ENCODE measurements at regions not wholly inside any gene's neighbourhood (a gene's known extent, or its start where the extent isn't known, plus 50 kb on each side); places are given as distances from the start of the nearest gene placed in this dataset.

DNA sequence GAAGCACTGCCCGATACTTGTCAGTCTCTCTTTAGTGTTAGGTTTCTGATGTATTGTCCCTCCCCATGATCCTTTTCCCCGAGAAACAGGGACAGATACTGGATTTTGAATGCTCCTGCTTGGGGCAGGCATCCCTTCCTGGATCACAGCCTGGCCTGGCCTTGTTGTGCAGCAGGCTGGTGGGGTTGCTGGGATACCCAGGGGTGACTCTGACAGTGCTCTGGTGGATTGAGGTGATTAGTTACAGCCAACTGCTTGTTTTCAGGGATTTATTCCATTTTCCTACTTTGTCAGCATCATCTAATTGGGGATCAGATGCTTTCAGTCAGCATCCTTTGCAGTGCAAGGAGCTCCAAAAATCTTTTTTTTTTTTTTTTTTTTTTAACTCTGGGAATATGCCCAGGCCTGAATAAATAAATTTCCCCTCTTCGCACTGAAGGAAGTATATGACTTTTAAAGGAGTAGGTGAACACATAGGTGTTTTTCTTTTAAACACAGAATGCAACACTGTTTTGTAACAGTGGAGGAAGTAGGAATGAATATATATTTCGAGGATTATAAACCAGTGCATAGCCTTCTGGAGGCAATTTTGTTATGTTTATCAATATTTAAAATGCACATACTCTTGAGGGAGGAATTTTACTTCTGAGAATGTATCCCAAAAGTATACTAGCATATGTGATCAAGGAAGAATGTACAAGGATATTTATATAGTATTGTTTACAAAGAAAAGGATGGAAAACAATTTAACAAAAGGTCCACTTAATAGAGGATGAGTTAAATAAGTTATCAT is 127.3 kb upstream of the ELL2 start:
- Mint-ChIP-seq H3K36me3 (no peaks in the 10 kb centered on the region), H3K27ac (no peak overlapping the region), H3K27me3 (ENCODE audit: low read depth) (no peaks in the 10 kb centered on the region), H3K9me3 (no peaks in the 10 kb centered on the region), H3K4me3 (no peak overlapping the region), H3K4me1 (peaks cover 46% of the 10 kb centered on the region)
- CTCF ChIA-PET: no interaction called here
- ATAC-seq (peak; percentile 11; the same call in 1 of the 2 replicates), DNase-seq (ENCODE audit: low spot score) (no peak)
- no peak for TF ChIP-seq CTCF (IDR thresholded peaks at IDR 0.05)
- TF ChIP-seq, protein P1, sequence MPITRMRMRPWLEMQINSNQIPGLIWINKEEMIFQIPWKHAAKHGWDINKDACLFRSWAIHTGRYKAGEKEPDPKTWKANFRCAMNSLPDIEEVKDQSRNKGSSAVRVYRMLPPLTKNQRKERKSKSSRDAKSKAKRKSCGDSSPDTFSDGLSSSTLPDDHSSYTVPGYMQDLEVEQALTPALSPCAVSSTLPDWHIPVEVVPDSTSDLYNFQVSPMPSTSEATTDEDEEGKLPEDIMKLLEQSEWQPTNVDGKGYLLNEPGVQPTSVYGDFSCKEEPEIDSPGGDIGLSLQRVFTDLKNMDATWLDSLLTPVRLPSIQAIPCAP (CRISPR knock-in tag; IDR thresholded peaks at IDR 0.05): no peak
- no peak for TF ChIP-seq MXD4 (CRISPR knock-in tag; IDR thresholded peaks at IDR 0.05; ENCODE audit: borderline replicate concordance)
- TF ChIP-seq NR3C1 (CRISPR knock-in tag; conservative IDR thresholded peaks at IDR 0.05; ENCODE audit: low read depth): no peak
- no peak for TF ChIP-seq SP1 (CRISPR knock-in tag; conservative IDR thresholded peaks at IDR 0.05)
- TF ChIP-seq, protein P2, sequence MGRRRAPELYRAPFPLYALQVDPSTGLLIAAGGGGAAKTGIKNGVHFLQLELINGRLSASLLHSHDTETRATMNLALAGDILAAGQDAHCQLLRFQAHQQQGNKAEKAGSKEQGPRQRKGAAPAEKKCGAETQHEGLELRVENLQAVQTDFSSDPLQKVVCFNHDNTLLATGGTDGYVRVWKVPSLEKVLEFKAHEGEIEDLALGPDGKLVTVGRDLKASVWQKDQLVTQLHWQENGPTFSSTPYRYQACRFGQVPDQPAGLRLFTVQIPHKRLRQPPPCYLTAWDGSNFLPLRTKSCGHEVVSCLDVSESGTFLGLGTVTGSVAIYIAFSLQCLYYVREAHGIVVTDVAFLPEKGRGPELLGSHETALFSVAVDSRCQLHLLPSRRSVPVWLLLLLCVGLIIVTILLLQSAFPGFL (CRISPR knock-in tag; IDR thresholded peaks at IDR 0.05; ENCODE audit: borderline replicate concordance): no peak
- TF ChIP-seq TP53 (CRISPR knock-in tag; IDR thresholded peaks at IDR 0.05): no peak
- TF ChIP-seq ZNF416 (CRISPR knock-in tag; IDR thresholded peaks at IDR 0.05): no peak
- TF ChIP-seq, protein P3, sequence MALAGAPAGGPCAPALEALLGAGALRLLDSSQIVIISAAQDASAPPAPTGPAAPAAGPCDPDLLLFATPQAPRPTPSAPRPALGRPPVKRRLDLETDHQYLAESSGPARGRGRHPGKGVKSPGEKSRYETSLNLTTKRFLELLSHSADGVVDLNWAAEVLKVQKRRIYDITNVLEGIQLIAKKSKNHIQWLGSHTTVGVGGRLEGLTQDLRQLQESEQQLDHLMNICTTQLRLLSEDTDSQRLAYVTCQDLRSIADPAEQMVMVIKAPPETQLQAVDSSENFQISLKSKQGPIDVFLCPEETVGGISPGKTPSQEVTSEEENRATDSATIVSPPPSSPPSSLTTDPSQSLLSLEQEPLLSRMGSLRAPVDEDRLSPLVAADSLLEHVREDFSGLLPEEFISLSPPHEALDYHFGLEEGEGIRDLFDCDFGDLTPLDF (CRISPR knock-in tag; IDR thresholded peaks at IDR 0.05): no peak
- no peak for TF ChIP-seq RELA (CRISPR knock-in tag; IDR thresholded peaks at IDR 0.05; ENCODE audit: borderline replicate concordance)
- TF ChIP-seq, protein P4, sequence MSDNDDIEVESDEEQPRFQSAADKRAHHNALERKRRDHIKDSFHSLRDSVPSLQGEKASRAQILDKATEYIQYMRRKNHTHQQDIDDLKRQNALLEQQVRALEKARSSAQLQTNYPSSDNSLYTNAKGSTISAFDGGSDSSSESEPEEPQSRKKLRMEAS (CRISPR knock-in tag; IDR thresholded peaks at IDR 0.05): no peak
- TF ChIP-seq FOXP1 (CRISPR knock-in tag; IDR thresholded peaks at IDR 0.05; ENCODE audit: borderline replicate concordance): no peak
- TF ChIP-seq HMGXB4 (CRISPR knock-in tag; IDR thresholded peaks at IDR 0.05): no peak
- TF ChIP-seq GTF2I (CRISPR knock-in tag; conservative IDR thresholded peaks at IDR 0.05): no peak
- TF ChIP-seq JAZF1 (CRISPR knock-in tag; IDR thresholded peaks at IDR 0.05): no peak
- no peak for TF ChIP-seq ZNF512 (CRISPR knock-in tag; IDR thresholded peaks at IDR 0.05; ENCODE audit: borderline replicate concordance)
- TF ChIP-seq, protein P5, sequence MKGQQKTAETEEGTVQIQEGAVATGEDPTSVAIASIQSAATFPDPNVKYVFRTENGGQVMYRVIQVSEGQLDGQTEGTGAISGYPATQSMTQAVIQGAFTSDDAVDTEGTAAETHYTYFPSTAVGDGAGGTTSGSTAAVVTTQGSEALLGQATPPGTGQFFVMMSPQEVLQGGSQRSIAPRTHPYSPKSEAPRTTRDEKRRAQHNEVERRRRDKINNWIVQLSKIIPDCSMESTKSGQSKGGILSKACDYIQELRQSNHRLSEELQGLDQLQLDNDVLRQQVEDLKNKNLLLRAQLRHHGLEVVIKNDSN (CRISPR knock-in tag; IDR thresholded peaks at IDR 0.05): no peak
- TF ChIP-seq CREM (CRISPR knock-in tag; IDR thresholded peaks at IDR 0.05): no peak
- POLR2A ChIA-PET: no interaction called here
